OCI-LY1 (cell line): ENCODE measurements at regions not wholly inside any gene's neighbourhood (a gene's known extent, or its start where the extent isn't known, plus 50 kb on each side); places are given as distances from the start of the nearest gene placed in this dataset.

Experiments
- H2AFZ ChIP-seq: fragments of 200-600 bp; sonication (generic), shearing (Covaris generic); 2 replicates; pipeline ENCODE4 v1.6.0; 2014; ENCODE audit warnings: antibody characterized with exemption, mild to moderate bottlenecking, low read length
- H3F3A ChIP-seq: fragments of 200-600 bp; sonication (generic), shearing (Covaris generic); 2 replicates; pipeline ENCODE4 v1.6.0; 2014; ENCODE audit warnings: mild to moderate bottlenecking, antibody characterized with exemption, low read length, moderate library complexity; ENCODE audit not compliant: insufficient read depth
- H3K27ac ChIP-seq: fragments of 200-600 bp; sonication (generic); 2 replicates; pipeline ENCODE4 v1.5.1; 2014; ENCODE audit warnings: low read length, mixed run types, mild to moderate bottlenecking, low read depth; ENCODE audit not compliant: poor library complexity, severe bottlenecking
- H3K27me3 ChIP-seq: fragments of 200-600 bp; sonication (generic); 2 replicates; pipeline ENCODE4 v1.6.0; 2014; ENCODE audit warnings: antibody characterized with exemption, mild to moderate bottlenecking, low read length, moderate library complexity; ENCODE audit not compliant: insufficient read depth
- H3K36me3 ChIP-seq: fragments of 200-600 bp; sonication (generic); 2 replicates; pipeline ENCODE4 v1.6.1; 2014; ENCODE audit warnings: mild to moderate bottlenecking, antibody characterized with exemption, low read length, moderate library complexity, mixed read lengths; ENCODE audit not compliant: insufficient read depth
- H3K4me1 ChIP-seq: fragments of 200-600 bp; sonication (generic); 2 replicates; pipeline ENCODE4 v1.5.1; 2014; ENCODE audit warnings: mild to moderate bottlenecking, low read length, moderate library complexity; ENCODE audit not compliant: insufficient read depth, severe bottlenecking
- H3K4me2 ChIP-seq: fragments of 200-600 bp; sonication (generic), shearing (Covaris generic); 2 replicates; pipeline ENCODE4 v1.6.1; 2014; ENCODE audit warnings: low read length
- H3K4me3 ChIP-seq: fragments of 200-600 bp; sonication (generic); 2 replicates; pipeline ENCODE4 v1.5.1; 2014; ENCODE audit warnings: low read length, low read depth, mild to moderate bottlenecking, mixed read lengths; ENCODE audit not compliant: poor library complexity, severe bottlenecking
- H3K79me2 ChIP-seq: fragments of 200-600 bp; shearing (Covaris generic); 2 replicates; pipeline ENCODE4 v1.6.1; 2016; ENCODE audit warnings: mixed run types, low read length, mixed read lengths; ENCODE audit not compliant: insufficient read depth
- H3K9ac ChIP-seq: fragments of 200-600 bp; sonication (generic), shearing (Covaris generic); 2 replicates; pipeline ENCODE4 v1.6.1; 2014; ENCODE audit warnings: mild to moderate bottlenecking, low read length, mixed read lengths
- H3K9me2 ChIP-seq: fragments of 200-600 bp; sonication (generic), shearing (Covaris generic); 2 replicates; pipeline ENCODE4 v1.6.1; 2014; ENCODE audit warnings: low read depth, mild to moderate bottlenecking, low read length, mixed read lengths
- H3K9me3 ChIP-seq: fragments of 200-600 bp; shearing (Covaris generic); 2 replicates; pipeline ENCODE4 v1.6.1; 2014; ENCODE audit warnings: low read length, mixed read lengths
- H4K20me1 ChIP-seq: fragments of 200-600 bp; sonication (generic), shearing (Covaris generic); 2 replicates; pipeline ENCODE4 v1.6.0; 2016; ENCODE audit warnings: mild to moderate bottlenecking, low read length; ENCODE audit not compliant: insufficient read depth
- EZH2 ChIP-seq: fragments of 200-600 bp; sonication (generic), shearing (Covaris generic); IDR thresholded peaks from 2 replicates; pipeline ENCODE4 v1.8.0; 2017; ENCODE audit warnings: borderline replicate concordance, mixed run types, mild to moderate bottlenecking, antibody characterized with exemption, low read length, moderate library complexity, mixed read lengths
- TF ChIP-seq, protein P1 (sequence below): fragments of 200-600 bp; sonication (generic), shearing (Covaris generic); IDR thresholded peaks from 2 replicates; pipeline ENCODE4 v1.5.1; 2017; ENCODE audit warnings: mild to moderate bottlenecking, antibody characterized with exemption, low read length, moderate library complexity, mixed read lengths

GRCh38 chr6:56361812-56362211 is 114.4 kb upstream of the COL21A1 start:
- H3K79me2 ChIP-seq = no peaks in the 10 kb centered on the region
- H4K20me1 ChIP-seq = no peaks in the 10 kb centered on the region
- H3K27ac ChIP-seq = no peak overlapping the region
- no peaks in the 10 kb centered on the region for H3K9me2 ChIP-seq
- H3K9me3 ChIP-seq = no peaks in the 10 kb centered on the region
- TF ChIP-seq, protein P1, sequence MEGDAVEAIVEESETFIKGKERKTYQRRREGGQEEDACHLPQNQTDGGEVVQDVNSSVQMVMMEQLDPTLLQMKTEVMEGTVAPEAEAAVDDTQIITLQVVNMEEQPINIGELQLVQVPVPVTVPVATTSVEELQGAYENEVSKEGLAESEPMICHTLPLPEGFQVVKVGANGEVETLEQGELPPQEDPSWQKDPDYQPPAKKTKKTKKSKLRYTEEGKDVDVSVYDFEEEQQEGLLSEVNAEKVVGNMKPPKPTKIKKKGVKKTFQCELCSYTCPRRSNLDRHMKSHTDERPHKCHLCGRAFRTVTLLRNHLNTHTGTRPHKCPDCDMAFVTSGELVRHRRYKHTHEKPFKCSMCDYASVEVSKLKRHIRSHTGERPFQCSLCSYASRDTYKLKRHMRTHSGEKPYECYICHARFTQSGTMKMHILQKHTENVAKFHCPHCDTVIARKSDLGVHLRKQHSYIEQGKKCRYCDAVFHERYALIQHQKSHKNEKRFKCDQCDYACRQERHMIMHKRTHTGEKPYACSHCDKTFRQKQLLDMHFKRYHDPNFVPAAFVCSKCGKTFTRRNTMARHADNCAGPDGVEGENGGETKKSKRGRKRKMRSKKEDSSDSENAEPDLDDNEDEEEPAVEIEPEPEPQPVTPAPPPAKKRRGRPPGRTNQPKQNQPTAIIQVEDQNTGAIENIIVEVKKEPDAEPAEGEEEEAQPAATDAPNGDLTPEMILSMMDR = no peak
- TF ChIP-seq EZH2 = no peak
- H3K36me3 ChIP-seq = no peaks in the 10 kb centered on the region
- H3K9ac ChIP-seq = no peak overlapping the region
- H3K4me3 ChIP-seq = no peak overlapping the region
- no peak overlapping the region for H3K4me2 ChIP-seq
- H3K27me3 ChIP-seq = no peaks in the 10 kb centered on the region
- H2AFZ ChIP-seq = no peak overlapping the region
- no peaks in the 10 kb centered on the region for H3F3A ChIP-seq
- H3K4me1 ChIP-seq = no peaks in the 10 kb centered on the region

DNA sequence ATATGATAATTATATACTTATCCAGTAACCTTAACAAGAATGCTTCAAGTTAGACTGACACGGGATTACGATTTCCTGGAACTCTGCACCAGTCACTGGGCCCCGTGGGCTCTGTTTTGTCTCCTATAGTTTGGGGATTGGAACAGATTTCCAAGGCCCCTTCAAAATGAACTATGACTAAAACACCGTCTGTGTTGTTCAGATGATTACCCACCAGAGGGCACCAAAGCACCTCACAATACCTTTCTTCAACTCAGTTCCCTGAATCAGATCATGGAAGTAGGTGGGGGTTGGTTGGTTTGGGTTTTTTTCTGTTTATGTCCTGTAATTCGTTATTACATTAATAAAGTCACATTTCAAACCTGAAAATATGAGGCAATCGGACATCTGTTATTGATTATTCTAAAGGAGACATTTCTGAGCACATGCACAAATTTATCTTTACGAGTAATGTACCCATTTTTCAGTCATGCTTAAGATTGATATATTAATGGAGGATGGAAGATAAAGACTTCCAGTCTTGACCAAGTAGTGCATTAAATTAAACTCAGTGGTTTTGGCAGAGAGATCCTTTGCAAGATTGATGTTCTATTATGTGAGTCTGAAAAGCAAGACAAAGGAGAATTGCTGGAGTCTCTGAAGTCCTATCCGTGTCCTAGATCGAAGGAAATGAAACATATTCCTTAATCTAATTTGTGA is 112.0 kb upstream of the COL21A1 start:
- Histone ChIP-seq H2AFZ (no peak overlapping the region), H3K4me2 (no peak overlapping the region)

DNA sequence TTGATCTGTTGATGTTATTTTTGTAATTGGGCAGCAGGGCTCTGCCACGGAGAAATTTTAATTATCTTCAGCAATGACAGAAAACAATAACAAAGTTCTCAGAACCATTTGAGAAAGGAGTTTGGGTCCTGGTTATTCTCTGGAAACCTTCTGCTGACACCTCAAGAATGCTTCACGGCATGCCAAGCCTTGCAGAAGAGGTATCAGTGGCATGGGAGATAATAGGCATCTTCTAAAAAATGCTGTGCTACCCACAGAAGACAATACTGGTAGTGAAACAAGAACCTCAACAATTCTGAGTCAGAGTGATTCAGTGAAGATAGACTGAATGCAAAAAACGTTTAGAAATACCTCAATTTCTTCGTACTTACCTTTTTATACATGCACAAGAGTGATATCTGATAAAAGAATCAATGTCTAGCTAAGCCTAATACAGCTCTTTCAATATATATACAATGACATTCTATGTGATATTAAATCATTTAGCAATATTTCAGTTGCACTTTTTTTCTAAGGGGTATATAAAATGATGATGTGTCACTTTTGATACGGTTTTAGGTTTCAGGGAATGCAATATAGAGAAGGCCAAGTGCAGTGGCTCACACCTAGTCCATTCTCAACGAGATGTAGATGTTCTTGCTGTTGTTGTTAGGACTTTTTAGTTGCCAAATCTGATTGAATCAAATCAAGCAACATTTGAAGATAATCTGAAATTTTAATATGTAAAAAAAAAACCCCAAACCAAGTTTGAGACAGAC is 110.4 kb upstream of the COL21A1 start:
- Histone ChIP-seq H3K9ac (no peak overlapping the region), H3K4me1 (no peaks in the 10 kb centered on the region), H3K4me2 (no peak overlapping the region), H3K27me3 (no peaks in the 10 kb centered on the region), H3K27ac (no peak overlapping the region), H3K9me2 (no peaks in the 10 kb centered on the region), H3K9me3 (no peaks in the 10 kb centered on the region), H3K36me3 (no peaks in the 10 kb centered on the region), H2AFZ (no peak overlapping the region), H3K79me2 (no peaks in the 10 kb centered on the region), H3K4me3 (no peak overlapping the region), H3F3A (no peaks in the 10 kb centered on the region), H4K20me1 (no peaks in the 10 kb centered on the region)
- no peak for TF ChIP-seq EZH2
- TF ChIP-seq, protein P1 = no peak

More for the DNA sequence above, 112.0 kb upstream of the COL21A1 start:
- Histone ChIP-seq H3K36me3 (no peaks in the 10 kb centered on the region), H3K27me3 (no peaks in the 10 kb centered on the region), H3F3A (no peaks in the 10 kb centered on the region), H3K9me3 (no peaks in the 10 kb centered on the region), H3K9me2 (no peaks in the 10 kb centered on the region), H3K9ac (no peak overlapping the region), H3K27ac (no peak overlapping the region), H3K4me3 (no peak overlapping the region), H3K79me2 (no peaks in the 10 kb centered on the region), H4K20me1 (no peaks in the 10 kb centered on the region), H3K4me1 (no peaks in the 10 kb centered on the region)
- no peak for TF ChIP-seq EZH2
- TF ChIP-seq, protein P1 = peak; percentile 71
